Astrocyte of the hippocampus (primary cell): ENCODE measurements at regions not wholly inside any gene's neighbourhood (a gene's known extent, or its start where the extent isn't known, plus 50 kb on each side); places are given as distances from the start of the nearest gene placed in this dataset.
"Not testable (repeated sequence)": the region's sequence is repeated elsewhere in the genome, so short reads cannot be mapped to it uniquely, and the experiment has no call there.

Experiments
- DNase-seq: peaks from one replicate; pipeline ENCODE4 v3.0.0; 2011; ENCODE audit warnings: low read depth, low spot score

DNA sequence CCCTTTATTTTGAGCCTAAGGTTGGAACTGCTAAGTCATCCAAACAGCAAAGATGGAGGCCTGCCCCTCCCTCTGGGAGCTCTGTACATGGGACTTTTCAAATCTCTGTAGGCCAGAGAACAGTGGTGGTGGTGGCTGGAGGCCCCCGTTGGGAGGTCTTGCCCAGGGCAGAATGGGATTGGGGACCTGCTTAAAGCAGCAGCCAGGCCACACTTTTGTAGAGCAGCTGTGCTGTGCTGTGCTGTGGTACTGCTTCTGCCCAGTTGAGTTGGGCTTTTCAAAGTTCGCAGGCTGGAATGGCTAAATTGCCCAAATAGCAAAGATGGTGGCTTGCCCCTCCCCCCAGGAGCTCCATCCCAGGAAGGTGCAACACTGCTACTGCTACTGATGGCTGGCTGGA is 147.5 kb upstream of the TACR3 start:
- no peak for DNase-seq

DNA sequence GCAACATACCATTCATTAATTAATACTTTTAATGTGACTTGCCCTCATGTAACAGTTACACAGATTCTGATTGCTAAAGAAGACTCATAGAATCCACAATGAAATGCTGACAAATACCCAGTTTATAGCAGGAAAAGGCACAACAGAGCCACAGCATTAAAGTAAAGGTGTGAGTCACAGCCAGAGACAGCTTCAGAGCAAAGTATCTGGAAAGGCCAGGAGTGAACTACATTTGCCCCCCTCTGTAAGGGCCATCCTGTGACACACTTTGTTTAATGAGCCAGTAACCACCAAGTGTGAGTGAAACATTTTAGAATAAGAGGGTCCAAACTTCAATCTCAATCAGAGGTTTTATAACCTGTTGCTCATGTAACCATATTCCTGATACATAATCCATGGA is 133.8 kb upstream of the TACR3 start:
- peak; percentile 0 for DNase-seq

- no peak for DNase-seq
Observed at GRCh38 chr4:103853146-103853545, 133.4 kb upstream of the TACR3 start.

- no peak for DNase-seq
Observed at GRCh38 chr4:103845075-103845474, 125.3 kb upstream of the TACR3 start.

- DNase-seq, result no peak
Observed at GRCh38 chr4:103842637-103843239, 123.0 kb upstream of the TACR3 start.

DNA sequence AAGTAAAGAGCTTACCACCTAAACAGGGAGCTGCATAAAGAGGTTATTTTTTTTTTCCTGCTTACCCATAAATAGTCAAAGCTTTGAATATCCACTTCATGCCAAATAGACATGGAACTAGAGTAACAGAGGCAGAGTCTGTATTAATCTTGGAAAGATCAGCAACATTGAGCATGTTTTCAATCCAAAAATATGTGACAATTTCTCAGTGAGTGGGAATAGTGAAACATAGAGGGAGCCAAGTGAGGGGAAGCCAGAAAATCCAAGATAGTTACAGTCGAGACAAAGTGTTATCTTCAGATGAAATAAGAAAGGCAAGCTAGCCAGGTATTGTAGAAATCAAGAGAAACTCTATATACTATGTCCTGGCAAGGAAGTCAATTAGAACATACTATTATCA is 122.3 kb upstream of the TACR3 start:
- no peak for DNase-seq

- not testable (repeated sequence) for DNase-seq
Observed at GRCh38 chr4:103810308-103810707, 90.5 kb upstream of the TACR3 start.

- no peak for DNase-seq
Observed at GRCh38 chr4:103802766-103803165, 83.0 kb upstream of the TACR3 start.

DNA sequence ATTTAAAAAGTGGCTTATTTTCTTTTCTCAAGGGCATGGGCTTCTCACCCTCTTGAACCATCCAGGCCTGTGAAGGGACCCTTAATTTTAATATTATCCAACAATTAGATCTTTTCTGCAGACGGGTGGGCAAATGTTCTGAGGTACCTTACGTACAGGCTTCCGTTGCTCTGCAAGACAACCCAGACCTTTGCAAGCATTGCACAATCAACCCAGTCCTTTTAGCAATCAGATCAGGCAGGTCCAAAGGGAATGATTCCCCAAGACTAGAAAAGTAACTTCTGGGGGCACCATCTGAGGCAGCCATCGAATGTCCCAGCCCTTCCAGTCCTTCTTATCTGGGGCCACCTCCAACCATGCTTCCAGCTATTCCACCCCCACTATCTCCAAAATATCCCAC is 67.3 kb upstream of the TACR3 start:
- no peak for DNase-seq

DNA sequence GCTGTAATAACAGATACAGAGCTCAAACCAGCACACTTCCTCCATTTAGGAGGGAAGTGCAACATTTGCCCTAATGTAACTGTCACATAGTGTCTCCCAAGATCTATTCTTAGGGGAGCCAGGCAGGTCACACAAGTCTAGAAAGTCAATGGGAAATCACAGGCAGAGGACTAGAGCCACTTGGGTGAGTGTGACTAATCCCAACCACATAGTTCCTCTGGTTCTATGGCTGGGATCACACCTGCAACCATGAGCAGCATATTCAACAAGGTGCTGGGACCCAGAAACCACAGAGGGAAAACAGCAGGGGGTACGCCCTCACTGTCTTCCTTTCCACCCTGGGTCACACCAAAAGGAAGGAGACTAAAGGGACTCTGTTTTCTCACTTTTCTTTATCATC is 66.8 kb upstream of the TACR3 start:
- no peak for DNase-seq

- peak; percentile 16 for DNase-seq
Observed at GRCh38 chr4:103786014-103786413, 66.2 kb upstream of the TACR3 start.

- DNase-seq, result no peak
Observed at GRCh38 chr4:103778221-103778620, 58.4 kb upstream of the TACR3 start.

DNA sequence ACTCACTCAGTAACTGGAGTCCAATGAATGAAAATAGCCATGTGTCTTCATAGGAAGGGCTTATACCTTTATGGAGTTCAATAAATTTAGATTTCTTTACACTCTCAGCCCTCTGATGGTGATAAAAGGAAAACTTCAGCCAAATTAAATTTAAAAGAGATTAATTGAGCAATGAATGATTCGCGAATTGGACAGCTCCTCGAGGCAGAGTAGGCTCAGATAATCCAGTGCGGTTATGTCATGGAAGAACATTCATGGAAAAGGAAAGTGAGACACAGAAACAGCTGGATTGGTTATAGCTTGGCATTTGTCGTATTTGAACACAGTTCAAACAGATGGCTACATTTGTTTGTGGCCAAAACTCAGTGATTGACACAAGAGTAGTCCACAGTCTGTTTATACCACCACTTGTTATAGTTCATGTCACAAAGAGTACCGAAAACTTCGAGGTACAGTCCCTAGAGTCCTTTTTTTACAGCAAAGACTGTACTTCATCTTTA is 54.6 kb upstream of the TACR3 start:
- no peak for DNase-seq

GRCh38 chr4:103773691-103774231 is 54.0 kb upstream of the TACR3 start:
- no peak for DNase-seq
